Transverse colon (tissue), 4 donors: ENCODE measurements at regions not wholly inside any gene's neighbourhood (a gene's known extent, or its start where the extent isn't known, plus 50 kb on each side); places are given as distances from the start of the nearest gene placed in this dataset.

Experiments
- DNase-seq: peaks from one replicate; pipeline ENCODE4 v3.0.0-alpha.2; 2019
- H3K27ac ChIP-seq, 4 donors: fragments of 200-600 bp; sonication (generic); 2 replicates each; pipeline ENCODE4 v1.5.1; 2016 to 2018; ENCODE audit warnings: inconsistent platforms in 4 of 4
- H3K27me3 ChIP-seq: fragments of 200-600 bp; sonication (generic); 2 replicates; pipeline ENCODE4 v1.5.1; 2017; ENCODE audit warnings: inconsistent platforms
- H3K36me3 ChIP-seq, 4 donors: fragments of 200-600 bp; sonication (generic); 2 replicates each; pipeline ENCODE4 v1.5.1; 2017 to 2019; ENCODE audit warnings: inconsistent platforms in 4 of 4
- H3K4me1 ChIP-seq, 4 donors: fragments of 200-600 bp; sonication (generic); 2 replicates each; pipeline ENCODE4 v1.5.1; 2017 to 2020; ENCODE audit warnings: inconsistent platforms in 4 of 4
- H3K4me3 ChIP-seq, 4 donors: fragments of 200-600 bp; sonication (generic); 1 replicate in 1 of 4; 2 replicates in 3 of 4; pipeline versions ENCODE4 v1.5.1 to v1.6.1; 2017 to 2019; ENCODE audit warnings: inconsistent platforms in 4 of 4
- H3K9me3 ChIP-seq, 2 donors: fragments of 200-600 bp; sonication (generic); 2 replicates each; pipeline ENCODE4 v1.5.1; 2017 to 2019; ENCODE audit warnings: inconsistent platforms in 2 of 2
- EP300 ChIP-seq: sonication (generic); formaldehyde crosslinking; IDR thresholded peaks from one replicate; pipeline ENCODE4 v1.6.1; 2017; ENCODE audit warnings: antibody characterized with exemption, low read depth
- POLR2A ChIP-seq: fragments of 450-650 bp; IDR thresholded peaks from one replicate; pipeline ENCODE4 v1.6.1; 2016; ENCODE audit warnings: antibody characterized with exemption, mild to moderate bottlenecking, moderate library complexity
- POLR2AphosphoS5 ChIP-seq, 3 donors: sonication (generic); formaldehyde crosslinking; IDR thresholded peaks; one replicate each; pipeline ENCODE4 v1.6.1; 2016; ENCODE audit warnings: antibody characterized with exemption in 3 of 3
- WGBS, 2 donors: methylation state at CpG; one replicate each; pipeline ENCODE4 v1.1.5; 2018; ENCODE audit warnings: low coverage in 1 of 2; 5-methylcytosine and 5-hydroxymethylcytosine counted together
- in situ Hi-C, 4 donors: fragments of 200-750 bp; cut with MboI; loops; one replicate each; pipeline versions ENCODE4 v1.15.0 to v1.15.1; 2017; ENCODE audit warnings: low sequenced_read_pairs in 3 of 4, low pct_ligation_motif_present in 1 of 4, low pct_unique_long_range_greater_than_20kb in 1 of 4
- intact Hi-C: fragments of 100-400 bp; cut with DNase I; formaldehyde crosslinking; loops from one replicate; pipeline ENCODE4 v1.15.1; 2023; ENCODE audit warnings: low total_unique reads
- TF ChIP-seq, protein P1 (sequence below), 5 experiments: fragments of 200-600 bp in 3 of 5; fragments of 450-650 bp in 2 of 5; sonication (generic) in 3 of 5; IDR thresholded peaks; 1 replicate in 2 of 5; 2 replicates in 3 of 5; pipeline ENCODE4 v1.5.1; 2016 to 2017; ENCODE audit warnings: antibody characterized with exemption in 5 of 5, inconsistent platforms in 3 of 5, mild to moderate bottlenecking in 2 of 5, moderate library complexity in 1 of 5

- intact Hi-C loops (no loop called here), in situ Hi-C loops (no loop called here)
- DNase-seq, result no peak
- no peaks in the 10 kb centered on the region for H3K9me3 ChIP-seq
- peaks cover 0 to 12% (median 7%) of the 10 kb centered on the region in 4 donors for H3K4me1 ChIP-seq
- 71 to 92% methylated on average over 4 to 8 of the region's 8 CpGs for WGBS, 2 donors
- no peak overlapping the region for H3K27ac ChIP-seq
- no peak overlapping the region for H3K4me3 ChIP-seq
- no peaks in the 10 kb centered on the region for H3K36me3 ChIP-seq
- TF ChIP-seq POLR2AphosphoS5 (IDR thresholded peaks at IDR 0.05), result no peak
- TF ChIP-seq, protein P1, sequence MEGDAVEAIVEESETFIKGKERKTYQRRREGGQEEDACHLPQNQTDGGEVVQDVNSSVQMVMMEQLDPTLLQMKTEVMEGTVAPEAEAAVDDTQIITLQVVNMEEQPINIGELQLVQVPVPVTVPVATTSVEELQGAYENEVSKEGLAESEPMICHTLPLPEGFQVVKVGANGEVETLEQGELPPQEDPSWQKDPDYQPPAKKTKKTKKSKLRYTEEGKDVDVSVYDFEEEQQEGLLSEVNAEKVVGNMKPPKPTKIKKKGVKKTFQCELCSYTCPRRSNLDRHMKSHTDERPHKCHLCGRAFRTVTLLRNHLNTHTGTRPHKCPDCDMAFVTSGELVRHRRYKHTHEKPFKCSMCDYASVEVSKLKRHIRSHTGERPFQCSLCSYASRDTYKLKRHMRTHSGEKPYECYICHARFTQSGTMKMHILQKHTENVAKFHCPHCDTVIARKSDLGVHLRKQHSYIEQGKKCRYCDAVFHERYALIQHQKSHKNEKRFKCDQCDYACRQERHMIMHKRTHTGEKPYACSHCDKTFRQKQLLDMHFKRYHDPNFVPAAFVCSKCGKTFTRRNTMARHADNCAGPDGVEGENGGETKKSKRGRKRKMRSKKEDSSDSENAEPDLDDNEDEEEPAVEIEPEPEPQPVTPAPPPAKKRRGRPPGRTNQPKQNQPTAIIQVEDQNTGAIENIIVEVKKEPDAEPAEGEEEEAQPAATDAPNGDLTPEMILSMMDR (IDR thresholded peaks at IDR 0.05), result no peak
- TF ChIP-seq POLR2A, result no peak
- TF ChIP-seq EP300, result no peak
- H3K27me3 ChIP-seq, result no peaks in the 10 kb centered on the region
These were observed 553.9 kb upstream of the MKI67 start for GRCh38 chr10:128680116-128680515.

- TF ChIP-seq POLR2AphosphoS5 (IDR thresholded peaks at IDR 0.05) (no peak), POLR2A (no peak), EP300 (no peak)
- TF ChIP-seq, protein P1 (IDR thresholded peaks at IDR 0.05), result no peak
- WGBS, 2 donors, result 7 to 27% methylated on average over 4 to 5 of the region's 5 CpGs
- H3K27ac ChIP-seq, result no peak overlapping the region
- no peak for DNase-seq
- no peaks in the 10 kb centered on the region for H3K36me3 ChIP-seq
- H3K9me3 ChIP-seq, result no peaks in the 10 kb centered on the region
- H3K4me1 ChIP-seq, result peaks cover 4 to 26% (median 23%) of the 10 kb centered on the region in 4 donors
- no peaks in the 10 kb centered on the region for H3K27me3 ChIP-seq
- in situ Hi-C loops (no loop called here), intact Hi-C loops (no loop called here)
- no peak overlapping the region for H3K4me3 ChIP-seq
These were observed 558.0 kb upstream of the MKI67 start for GRCh38 chr10:128684215-128684614.

DNA sequence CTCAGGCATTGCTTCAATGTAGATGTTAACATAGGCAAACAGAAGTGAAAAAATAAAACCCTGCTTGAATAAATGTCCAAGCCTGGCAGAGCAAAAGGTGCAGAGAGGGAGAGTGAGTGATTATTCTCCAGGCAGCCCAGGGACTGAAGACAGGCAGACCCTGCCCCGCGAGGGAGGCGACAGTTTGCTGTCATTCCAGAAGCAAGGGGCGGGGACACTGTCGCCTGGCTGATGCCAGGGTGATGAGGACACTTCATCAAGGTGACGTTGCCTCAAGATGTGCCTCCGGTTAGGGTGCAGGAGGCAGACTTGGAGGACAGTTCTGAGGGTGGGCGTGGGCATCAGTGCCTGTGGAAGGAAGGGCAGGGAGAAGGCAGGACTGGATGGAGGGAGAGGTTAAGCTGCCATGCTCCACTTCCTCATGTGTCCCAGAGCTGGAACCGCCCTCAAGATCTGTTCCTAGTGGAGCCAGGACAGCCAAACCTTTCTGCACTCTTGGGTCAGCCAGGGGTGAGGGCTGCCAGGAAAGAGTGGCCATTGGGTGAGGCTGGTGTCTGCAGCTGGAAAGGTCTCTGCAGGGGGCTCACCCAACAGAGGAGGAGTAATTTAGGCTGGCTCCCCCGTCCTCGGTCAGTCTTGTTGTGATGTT lies 560.5 kb upstream of the MKI67 start:
- Histone ChIP-seq H3K27me3 (no peaks in the 10 kb centered on the region), H3K4me3 (no peak overlapping the region), H3K27ac (no peak overlapping the region), H3K4me1 (peaks cover 4 to 26% (median 23%) of the 10 kb centered on the region in 4 donors), H3K36me3 (no peaks in the 10 kb centered on the region), H3K9me3 (no peaks in the 10 kb centered on the region)
- no peak for TF ChIP-seq EP300
- TF ChIP-seq, protein P1 (IDR thresholded peaks at IDR 0.05), result no peak
- TF ChIP-seq POLR2A, result no peak
- no peak for TF ChIP-seq POLR2AphosphoS5 (IDR thresholded peaks at IDR 0.05)
- DNase-seq, result no peak
- intact Hi-C loops (no loop called here), in situ Hi-C loops (no loop called here)
- 47 to 59% methylated on average over 3 to 11 of the region's 11 CpGs for WGBS, 2 donors

DNA sequence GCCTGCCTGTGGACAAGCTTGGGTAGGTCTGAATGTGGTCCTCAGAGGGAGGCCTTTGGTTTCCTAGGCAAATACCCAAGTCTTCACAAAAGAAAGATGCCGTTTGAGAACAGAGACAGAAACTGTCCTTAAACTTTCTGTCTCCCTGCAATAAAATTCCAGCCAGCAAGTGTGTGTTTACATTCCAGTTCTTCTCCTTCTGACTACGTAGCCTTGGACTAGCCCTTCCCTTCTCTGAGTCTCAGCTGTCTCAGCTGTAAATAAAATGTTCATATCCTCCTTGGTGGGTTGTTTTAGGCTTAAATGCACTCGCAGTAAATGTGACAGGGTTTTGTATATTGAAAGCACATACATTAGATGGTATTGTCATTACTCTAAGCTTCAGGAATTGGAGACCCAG lies 561.2 kb upstream of the MKI67 start:
- DNase-seq, result no peak
- Histone ChIP-seq H3K27ac (peak overlapping the region in 1 of 4 donors; percentile 3), H3K36me3 (no peaks in the 10 kb centered on the region), H3K4me3 (no peak overlapping the region), H3K9me3 (no peaks in the 10 kb centered on the region), H3K4me1 (peaks cover 4 to 26% (median 23%) of the 10 kb centered on the region in 4 donors), H3K27me3 (no peaks in the 10 kb centered on the region)
- in situ Hi-C loops (no loop called here), intact Hi-C loops (no loop called here)
- TF ChIP-seq, protein P1 (IDR thresholded peaks at IDR 0.05), result no peak
- TF ChIP-seq EP300 (no peak), POLR2AphosphoS5 (IDR thresholded peaks at IDR 0.05) (no peak), POLR2A (no peak)
- WGBS, 2 donors, result 10 to 13% methylated on average over 1 to 3 of the region's 3 CpGs
